Uterus (tissue), 3 donors: ENCODE measurements at regions not wholly inside any gene's neighbourhood (a gene's known extent, or its start where the extent isn't known, plus 50 kb on each side); places are given as distances from the start of the nearest gene placed in this dataset.
"Not testable (repeated sequence)": the region's sequence is repeated elsewhere in the genome, so short reads cannot be mapped to it uniquely, and the experiment has no call there.

Experiments
- DNase-seq, 2 donors: peaks; one replicate each; pipeline ENCODE4 v3.0.0-alpha.2; 2019 to 2020
- H3K27ac ChIP-seq, 2 donors: fragments of 200-600 bp; sonication (generic); 1 replicate in 1 of 2; 2 replicates in 1 of 2; pipeline ENCODE4 v1.5.1; 2016 to 2018
- H3K27me3 ChIP-seq, 2 donors: fragments of 200-600 bp; sonication (generic); one replicate each; pipeline ENCODE4 v1.5.1; 2018 to 2019; ENCODE audit warnings: control low read depth in 1 of 2
- H3K36me3 ChIP-seq, 2 donors: fragments of 200-600 bp; sonication (generic); one replicate each; pipeline ENCODE4 v1.5.1; 2019; ENCODE audit warnings: control low read depth in 1 of 2
- H3K4me1 ChIP-seq, 2 donors: fragments of 200-600 bp; sonication (generic); one replicate each; pipeline ENCODE4 v1.5.1; 2018 to 2019; ENCODE audit warnings: control low read depth in 1 of 2
- H3K4me3 ChIP-seq, 2 donors: fragments of 200-600 bp; sonication (generic); 1 replicate in 1 of 2; 2 replicates in 1 of 2; pipeline ENCODE4 v1.5.1; 2018 to 2019; ENCODE audit warnings: mild to moderate bottlenecking in 1 of 2
- H3K9me3 ChIP-seq, 2 donors: fragments of 200-600 bp; sonication (generic); one replicate each; pipeline ENCODE4 v1.5.1; 2019; ENCODE audit warnings: control low read depth in 1 of 2
- POLR2A ChIP-seq, 2 donors: fragments of 450-650 bp; IDR thresholded peaks; one replicate each; pipeline ENCODE4 v1.6.1; 2016; ENCODE audit warnings: antibody characterized with exemption in 2 of 2, mild to moderate bottlenecking in 1 of 2, moderate library complexity in 1 of 2
- intact Hi-C: fragments of 100-400 bp; cut with DNase I; formaldehyde crosslinking; loops from one replicate; pipeline ENCODE4 v1.15.1; 2023; ENCODE audit warnings: low total_unique reads
- TF ChIP-seq, protein P1 (sequence below), 4 experiments: fragments of 200-600 bp in 2 of 4; fragments of 450-650 bp in 2 of 4; sonication (generic) in 2 of 4; IDR thresholded peaks; one replicate each; pipeline ENCODE4 v1.5.1; 2016 to 2019; ENCODE audit warnings: antibody characterized with exemption in 4 of 4, mild to moderate bottlenecking in 2 of 4, moderate library complexity in 1 of 4
- donor health status: DM: yes; HTN: yes; CAD: no.

DNA sequence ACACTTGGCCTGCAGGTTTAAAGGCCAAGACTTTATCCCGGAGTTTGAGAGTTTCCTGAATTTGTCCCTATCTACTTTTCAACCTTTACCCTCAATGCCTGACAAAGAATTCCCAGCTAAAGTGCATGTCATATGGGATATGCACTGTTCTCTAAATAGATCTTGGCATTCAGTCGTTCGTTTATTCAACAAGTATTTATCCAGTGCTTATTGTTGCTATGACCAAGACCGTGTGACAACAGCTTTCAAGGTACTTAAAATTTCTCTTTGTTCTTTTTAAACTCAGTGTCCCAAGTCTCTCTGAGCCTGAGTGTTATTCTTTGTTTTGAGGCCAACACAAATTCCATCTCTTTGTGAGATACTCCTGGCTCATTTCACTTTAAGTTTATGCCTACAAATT is 133.4 kb downstream of the RGPD3 start:
- no peak overlapping the region for H3K27ac ChIP-seq
- H3K4me3 ChIP-seq, result no peak overlapping the region
- no peaks in the 10 kb centered on the region for H3K9me3 ChIP-seq
- TF ChIP-seq, protein P1, sequence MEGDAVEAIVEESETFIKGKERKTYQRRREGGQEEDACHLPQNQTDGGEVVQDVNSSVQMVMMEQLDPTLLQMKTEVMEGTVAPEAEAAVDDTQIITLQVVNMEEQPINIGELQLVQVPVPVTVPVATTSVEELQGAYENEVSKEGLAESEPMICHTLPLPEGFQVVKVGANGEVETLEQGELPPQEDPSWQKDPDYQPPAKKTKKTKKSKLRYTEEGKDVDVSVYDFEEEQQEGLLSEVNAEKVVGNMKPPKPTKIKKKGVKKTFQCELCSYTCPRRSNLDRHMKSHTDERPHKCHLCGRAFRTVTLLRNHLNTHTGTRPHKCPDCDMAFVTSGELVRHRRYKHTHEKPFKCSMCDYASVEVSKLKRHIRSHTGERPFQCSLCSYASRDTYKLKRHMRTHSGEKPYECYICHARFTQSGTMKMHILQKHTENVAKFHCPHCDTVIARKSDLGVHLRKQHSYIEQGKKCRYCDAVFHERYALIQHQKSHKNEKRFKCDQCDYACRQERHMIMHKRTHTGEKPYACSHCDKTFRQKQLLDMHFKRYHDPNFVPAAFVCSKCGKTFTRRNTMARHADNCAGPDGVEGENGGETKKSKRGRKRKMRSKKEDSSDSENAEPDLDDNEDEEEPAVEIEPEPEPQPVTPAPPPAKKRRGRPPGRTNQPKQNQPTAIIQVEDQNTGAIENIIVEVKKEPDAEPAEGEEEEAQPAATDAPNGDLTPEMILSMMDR (IDR thresholded peaks at IDR 0.05), result no peak
- TF ChIP-seq POLR2A (IDR thresholded peaks at IDR 0.05), result no peak
- H3K4me1 ChIP-seq, result no peaks in the 10 kb centered on the region
- no peaks in the 10 kb centered on the region for H3K27me3 ChIP-seq
- intact Hi-C loops, result no loop called here
- no peaks in the 10 kb centered on the region for H3K36me3 ChIP-seq
- DNase-seq, result no peak

DNA sequence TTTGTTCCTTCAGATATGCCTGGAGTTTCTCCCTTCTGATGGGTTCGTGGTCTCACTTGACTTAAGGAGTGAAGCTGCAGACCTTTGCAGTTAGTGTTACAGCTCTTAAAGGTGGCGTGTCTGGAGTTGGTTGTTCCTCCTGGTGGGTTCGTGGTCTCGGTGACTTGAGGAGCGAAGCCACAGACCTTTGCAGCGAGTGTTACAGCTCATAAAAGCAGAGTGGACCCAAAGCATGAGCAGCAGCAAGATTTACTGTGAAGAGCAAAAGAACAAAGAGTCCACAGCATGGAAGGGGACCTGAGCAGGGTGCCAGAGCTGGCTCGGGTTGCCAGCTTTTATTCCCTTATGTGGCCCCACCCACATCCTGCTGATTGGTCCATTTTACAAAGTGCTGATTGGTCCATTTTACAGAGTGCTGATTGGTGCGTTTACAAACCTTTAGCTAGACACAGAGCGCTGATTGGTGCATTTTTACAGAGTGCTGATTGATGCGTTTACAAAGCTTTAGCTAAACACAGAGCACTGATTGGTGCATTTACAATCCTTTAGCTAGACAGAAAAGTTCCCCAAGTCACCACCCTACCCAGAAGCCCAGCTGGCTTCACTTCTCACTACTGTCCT is 134.8 kb downstream of the RGPD3 start:
- not testable (repeated sequence) for H3K27me3 ChIP-seq, H3K9me3 ChIP-seq, H3K27ac ChIP-seq

DNA sequence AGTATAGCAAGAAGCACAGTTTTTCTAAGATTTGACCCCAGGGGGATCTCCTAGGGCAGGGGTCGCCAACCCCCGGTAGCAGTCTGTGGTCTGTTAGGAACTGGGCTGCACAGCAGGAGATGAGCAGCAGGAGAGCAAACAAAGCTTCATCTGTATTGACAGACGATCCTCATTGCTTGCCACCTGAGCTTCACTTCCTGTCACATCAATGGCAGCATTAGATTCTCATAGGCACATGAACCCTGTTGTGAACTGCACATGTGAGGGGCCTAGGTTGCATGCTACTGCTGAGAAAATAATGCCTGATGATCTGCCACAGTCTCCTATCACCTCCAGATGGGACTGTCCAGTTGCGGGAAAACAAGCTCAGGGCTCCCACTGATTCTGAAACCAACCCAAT is 136.2 kb downstream of the RGPD3 start:
- TF ChIP-seq POLR2A (IDR thresholded peaks at IDR 0.05), result no peak
- no peak for DNase-seq
- intact Hi-C loops, result no loop called here
- Histone ChIP-seq H3K9me3 (no peaks in the 10 kb centered on the region), H3K36me3 (no peaks in the 10 kb centered on the region), H3K27ac (no peak overlapping the region), H3K4me1 (no peaks in the 10 kb centered on the region), H3K4me3 (no peak overlapping the region), H3K27me3 (no peaks in the 10 kb centered on the region)

More for the DNA sequence above, 134.8 kb downstream of the RGPD3 start:
- intact Hi-C loops, H3K4me1 ChIP-seq, DNase-seq, H3K36me3 ChIP-seq, H3K4me3 ChIP-seq: not testable (repeated sequence)

DNA sequence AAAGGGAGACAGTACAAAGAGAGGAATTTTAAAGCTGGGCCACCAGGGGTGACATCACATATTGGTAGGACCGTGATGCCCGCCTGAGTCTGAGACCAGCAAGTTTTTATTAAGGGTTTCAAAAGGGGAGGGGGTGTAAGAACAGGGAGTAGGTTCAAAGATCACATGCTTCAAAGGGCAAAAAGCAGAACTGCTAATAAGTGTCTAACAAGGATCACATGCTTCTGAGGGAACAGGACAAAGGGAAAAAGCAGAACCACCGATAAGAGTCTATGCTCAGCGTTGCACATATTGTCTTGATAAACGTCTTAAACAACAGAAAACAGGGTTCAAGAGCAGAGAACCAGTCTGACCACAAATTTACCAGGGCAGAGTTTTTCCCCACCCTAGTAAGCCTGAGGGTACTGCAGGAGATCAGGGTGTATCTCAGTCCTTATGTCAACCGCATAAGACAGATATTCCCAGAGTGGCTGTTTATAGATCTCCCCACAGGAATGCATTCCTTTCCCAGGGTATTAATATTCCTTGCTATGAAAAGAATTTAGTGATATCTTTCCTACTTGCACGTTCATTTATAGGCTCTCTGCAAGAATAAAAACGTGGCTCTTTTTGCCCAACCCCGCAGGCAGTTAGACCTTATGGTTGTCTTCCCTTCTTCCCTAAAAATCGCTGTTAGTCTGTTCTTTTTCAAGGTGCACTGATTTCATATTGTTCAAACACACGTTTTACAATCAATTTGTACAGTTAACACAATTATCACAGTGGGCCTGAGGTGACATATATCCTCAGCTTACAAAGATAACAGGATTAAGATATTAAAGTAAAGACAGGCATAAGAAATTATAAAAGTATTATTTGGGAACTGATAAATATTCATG is 136.5 kb upstream of the UXS1 start:
- H3K4me1 ChIP-seq, H3K36me3 ChIP-seq, H3K9me3 ChIP-seq, H3K27me3 ChIP-seq, intact Hi-C loops, H3K27ac ChIP-seq, DNase-seq, H3K4me3 ChIP-seq: not testable (repeated sequence)

DNA sequence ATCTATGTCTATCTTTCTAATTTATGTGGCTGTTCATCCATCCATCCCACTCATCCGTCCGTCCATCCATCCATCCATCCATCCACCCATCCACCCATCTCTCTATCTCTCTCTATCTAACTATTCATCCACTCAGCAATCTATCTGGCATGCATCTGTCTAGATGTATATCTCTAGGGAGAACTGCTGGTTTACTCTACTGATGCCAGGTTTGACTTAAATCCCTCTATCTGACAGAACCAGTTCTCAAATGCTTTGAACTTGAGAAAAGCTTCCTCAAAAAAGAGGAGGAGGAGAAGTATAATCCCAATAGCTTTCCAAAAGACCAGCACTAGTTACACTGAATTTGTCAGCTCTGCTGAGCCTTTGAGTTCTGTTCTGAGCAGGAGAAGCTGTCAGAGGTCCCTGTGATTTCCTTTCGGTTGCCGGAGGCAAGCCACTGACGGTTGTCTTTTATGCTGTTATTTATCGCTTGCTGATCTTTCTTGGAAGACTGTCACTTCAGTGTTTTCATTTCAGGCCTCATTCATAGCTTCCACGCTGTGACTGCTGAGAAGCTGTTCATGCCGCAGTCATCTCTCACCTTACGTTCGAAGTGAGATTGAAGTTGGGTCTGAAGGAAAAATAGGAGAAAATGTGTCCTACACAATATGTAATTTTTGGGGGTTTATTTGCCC is 129.4 kb upstream of the UXS1 start:
- intact Hi-C loops, result no loop called here
- no peak overlapping the region for H3K4me3 ChIP-seq
- H3K4me1 ChIP-seq, result no peaks in the 10 kb centered on the region
- no peaks in the 10 kb centered on the region for H3K36me3 ChIP-seq
- no peaks in the 10 kb centered on the region for H3K9me3 ChIP-seq
- H3K27ac ChIP-seq, result no peak overlapping the region
- DNase-seq, result no peak
- no peaks in the 10 kb centered on the region for H3K27me3 ChIP-seq
- TF ChIP-seq, protein P1 (IDR thresholded peaks at IDR 0.05), result no peak
- no peak for TF ChIP-seq POLR2A (IDR thresholded peaks at IDR 0.05)

DNA sequence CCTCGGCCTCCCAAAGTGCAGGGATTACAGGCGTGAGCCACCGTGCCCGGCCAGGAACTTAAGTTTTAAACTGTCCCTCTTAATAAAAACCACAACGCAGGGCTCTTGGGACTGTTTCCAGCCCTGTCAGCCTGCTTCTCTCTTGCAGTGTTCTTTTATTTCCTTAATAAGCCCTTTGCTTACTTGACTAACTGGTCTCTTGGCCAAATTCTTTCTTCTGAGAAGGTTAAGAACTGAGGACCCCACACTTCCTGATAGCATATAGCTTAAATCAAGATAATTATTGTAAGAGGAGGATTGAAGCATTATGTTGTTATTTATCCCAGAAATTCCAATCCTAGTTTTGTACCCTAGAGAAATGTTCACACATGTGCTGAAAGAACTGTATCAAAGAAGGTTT is 128.2 kb upstream of the UXS1 start:
- Histone ChIP-seq H3K36me3 (no peaks in the 10 kb centered on the region), H3K9me3 (no peaks in the 10 kb centered on the region), H3K4me1 (no peaks in the 10 kb centered on the region), H3K27ac (no peak overlapping the region), H3K4me3 (no peak overlapping the region), H3K27me3 (no peaks in the 10 kb centered on the region)
- TF ChIP-seq, protein P1 (IDR thresholded peaks at IDR 0.05), result no peak
- TF ChIP-seq POLR2A (IDR thresholded peaks at IDR 0.05), result no peak
- DNase-seq, result no peak
- intact Hi-C loops, result no loop called here

DNA sequence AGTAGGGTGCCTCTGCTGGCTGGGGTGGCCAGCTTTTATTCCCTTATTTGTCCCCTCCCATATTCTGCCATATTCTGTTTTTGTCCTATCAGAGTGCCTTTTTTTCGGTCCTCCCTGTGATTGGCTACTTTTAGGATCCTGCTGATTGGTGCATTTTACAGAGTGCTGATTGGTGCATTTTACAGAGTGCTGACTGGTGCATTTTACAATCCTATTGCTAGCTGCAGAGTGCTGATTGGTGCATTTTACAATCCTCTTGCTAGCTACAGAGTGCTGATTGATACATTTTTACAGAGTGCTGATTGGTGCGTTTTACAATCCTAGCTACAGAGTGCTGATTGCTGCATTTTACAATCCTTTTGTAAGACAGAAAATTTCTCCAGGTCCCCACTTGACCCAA is 126.3 kb upstream of the UXS1 start:
- H3K36me3 ChIP-seq, H3K4me3 ChIP-seq, H3K9me3 ChIP-seq, H3K27ac ChIP-seq, intact Hi-C loops, DNase-seq, H3K4me1 ChIP-seq, H3K27me3 ChIP-seq: not testable (repeated sequence)
